Middle frontal gyrus (tissue), 1 donor: ENCODE measurements at regions not wholly inside any gene's neighbourhood (a gene's known extent, or its start where the extent isn't known, plus 50 kb on each side); places are given as distances from the start of the nearest gene placed in this dataset.
"Not testable (repeated sequence)": the region's sequence is repeated elsewhere in the genome, so short reads cannot be mapped to it uniquely, and the experiment has no call there.

Experiments
- DNase-seq: peaks from one replicate; pipeline ENCODE4 v3.0.0-alpha.2; 2015; ENCODE audit warnings: low spot score; ENCODE audit errors: extremely low spot score

DNA sequence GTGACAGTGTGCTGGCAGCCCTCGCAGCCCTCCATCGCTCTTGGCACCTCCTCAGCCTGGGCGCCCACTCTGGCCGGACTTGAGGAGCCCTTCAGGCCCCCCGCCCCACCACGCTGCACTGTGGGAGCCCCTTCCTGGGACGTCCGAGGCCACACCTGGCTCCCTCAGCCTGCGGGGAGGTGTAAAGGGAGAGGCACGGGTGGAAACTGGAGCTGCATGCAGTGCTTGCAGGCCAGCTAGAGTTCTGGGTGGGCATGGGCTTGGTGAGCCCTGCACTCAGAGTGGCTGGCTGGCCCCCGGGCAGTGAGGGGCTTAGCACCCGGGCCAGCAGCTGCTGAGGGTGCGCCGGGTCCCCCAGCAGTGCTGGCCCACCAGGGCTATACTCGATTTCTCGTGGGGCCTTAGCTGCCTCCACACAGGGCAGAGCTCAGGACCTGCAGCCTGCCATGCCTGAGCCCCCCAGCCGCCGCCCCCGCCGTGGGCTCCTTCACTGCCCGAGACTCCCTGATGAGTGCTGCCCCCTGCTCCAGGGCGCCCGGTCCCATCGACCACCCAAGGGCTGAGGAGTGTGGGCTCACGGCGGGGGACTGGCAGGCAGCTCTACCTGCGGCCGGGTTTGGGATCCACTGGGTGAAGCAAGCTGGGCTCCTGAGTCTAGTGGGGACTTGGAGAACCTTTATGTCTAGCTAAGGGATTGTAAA, 1672.7 kb upstream of the PCDH7 start:
- no peak for DNase-seq

DNA sequence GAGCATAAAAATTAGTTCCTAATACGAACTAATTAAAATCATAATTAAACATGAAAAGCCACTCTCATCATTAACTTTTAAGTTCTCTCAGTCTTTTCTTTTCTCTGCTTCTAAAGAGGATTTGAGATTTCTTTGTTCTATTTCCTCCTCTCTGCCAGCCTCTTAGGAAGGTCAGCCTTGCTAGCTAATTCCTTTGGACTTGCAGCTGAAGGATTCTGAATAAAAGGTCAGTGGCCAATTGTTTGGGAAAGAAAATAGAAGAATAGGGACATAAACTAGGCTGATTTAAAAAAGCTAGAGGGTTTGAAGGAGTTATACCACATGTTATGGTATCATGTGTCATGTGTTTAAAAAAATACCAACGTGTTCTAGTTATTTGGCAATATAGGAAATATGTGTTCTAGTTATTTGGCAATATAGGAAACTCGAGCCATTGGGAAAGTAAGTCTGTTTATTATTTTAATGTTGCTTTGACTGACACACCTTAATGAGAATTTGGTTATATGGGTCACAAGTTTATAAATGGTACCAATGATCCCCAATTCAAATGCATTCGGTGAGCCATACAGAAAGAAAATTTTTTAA, 1668.7 kb upstream of the PCDH7 start:
- DNase-seq: no peak

DNA sequence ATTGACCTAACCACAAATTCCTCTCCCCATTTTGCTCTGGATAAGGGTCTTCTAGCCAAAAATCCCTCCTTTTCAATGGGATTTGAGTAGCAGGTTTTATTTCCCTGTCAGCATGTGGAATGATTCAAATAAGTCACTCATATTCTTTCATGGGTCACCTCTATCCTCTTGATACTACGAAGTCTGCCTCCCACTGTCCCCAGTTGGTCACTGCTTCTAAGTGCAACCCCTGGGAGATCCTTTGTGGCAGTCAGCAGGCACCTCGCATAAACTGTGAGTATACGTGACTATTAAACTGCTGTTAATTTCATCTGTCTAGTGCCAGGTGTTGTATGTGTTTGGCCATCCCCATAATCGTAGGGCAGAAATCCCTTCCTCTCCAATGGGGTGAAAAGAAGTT, 1667.9 kb upstream of the PCDH7 start:
- DNase-seq: no peak

DNA sequence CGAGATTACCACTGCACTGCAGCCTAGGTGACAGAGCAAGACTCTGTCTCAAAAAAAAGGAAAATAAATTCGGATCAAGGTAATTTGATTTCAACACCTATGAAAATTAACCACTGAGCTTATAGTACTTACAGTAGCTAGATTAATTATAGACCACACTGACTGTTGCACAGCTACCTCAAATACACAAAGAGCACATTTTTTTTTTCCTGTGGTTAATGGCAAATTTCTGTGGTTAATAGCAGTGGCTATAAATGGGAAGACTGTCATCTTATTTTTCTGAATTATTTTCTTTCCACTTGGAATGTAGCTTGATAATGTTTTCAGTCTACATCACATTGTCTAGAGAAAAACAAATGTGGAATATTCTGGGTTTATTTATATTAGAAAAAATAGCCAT, 1661.6 kb upstream of the PCDH7 start:
- no peak for DNase-seq

DNA sequence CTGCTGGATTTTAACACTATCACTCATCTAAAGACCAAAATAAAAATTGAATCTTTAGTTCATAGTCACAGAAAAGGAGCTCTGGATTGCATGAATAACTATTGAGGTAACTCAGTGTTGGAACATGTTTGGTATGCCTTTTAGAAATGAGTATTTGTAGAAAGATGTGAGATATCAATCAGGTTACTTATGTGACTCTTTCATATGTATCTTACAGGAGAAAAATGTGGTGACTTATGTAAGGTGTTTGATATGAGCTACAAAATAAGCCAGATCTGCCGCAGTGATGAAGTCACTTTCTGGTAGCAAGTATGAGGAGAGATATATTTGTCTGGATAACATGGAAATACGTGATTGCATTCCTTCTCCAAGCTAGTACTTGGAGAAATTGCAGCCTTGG, 1653.3 kb upstream of the PCDH7 start:
- DNase-seq: no peak

DNA sequence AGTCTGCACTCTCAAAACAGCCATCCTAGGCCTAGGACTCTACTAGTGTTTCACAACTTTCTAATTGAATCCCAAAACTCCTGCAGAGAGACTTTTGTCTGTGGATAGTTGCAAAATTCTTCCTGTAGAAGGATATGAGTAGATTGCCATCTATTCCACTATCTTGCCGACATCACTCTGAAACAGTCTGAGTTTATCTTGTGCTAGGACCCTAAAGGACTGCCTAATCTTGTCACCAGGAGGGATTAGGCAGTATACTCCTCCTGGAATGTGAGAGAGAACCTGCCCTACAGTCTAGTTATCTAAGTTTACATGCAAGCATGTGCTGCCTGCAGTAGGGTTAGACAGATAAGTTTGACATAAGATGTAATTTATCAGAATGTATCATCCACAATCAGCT, 1646.6 kb upstream of the PCDH7 start:
- no peak for DNase-seq

DNA sequence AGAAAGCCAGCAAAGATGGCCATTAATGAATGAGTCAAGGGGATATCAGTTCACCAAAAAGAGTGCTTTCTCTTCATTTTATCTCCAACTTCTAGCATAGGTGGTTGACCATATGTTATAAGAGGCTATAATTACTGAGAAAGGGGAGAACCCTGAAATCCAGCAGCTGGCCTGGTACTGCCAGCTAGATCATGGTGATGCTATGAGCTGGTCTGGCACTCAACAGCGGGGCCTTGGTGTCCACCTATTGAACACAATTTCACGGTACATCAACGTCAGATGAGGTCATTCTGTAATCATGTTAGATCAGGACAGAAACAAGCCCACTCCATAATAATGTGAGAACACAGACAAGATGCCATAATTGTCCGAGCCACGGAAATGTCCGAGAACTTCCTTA, 1644.8 kb upstream of the PCDH7 start:
- DNase-seq: no peak

DNA sequence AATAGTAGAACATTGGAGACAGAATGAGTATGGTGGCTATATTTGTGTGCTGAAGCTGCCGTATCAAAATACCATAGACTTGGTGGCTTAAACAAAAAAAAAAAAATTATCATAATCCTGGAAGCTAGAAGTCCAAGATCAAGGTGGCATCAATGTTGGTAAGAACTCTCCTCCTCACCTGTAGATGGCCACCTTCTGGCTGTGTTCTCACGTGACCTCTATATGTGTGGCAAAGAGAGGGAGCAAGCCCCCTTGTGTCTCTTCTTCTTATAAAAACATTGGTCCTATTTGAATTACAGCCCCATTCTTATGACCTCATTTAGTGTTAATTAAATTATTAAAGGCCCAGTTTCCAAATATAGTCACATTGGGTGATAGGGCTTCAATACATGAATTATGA, 1640.9 kb upstream of the PCDH7 start:
- DNase-seq: no peak

DNA sequence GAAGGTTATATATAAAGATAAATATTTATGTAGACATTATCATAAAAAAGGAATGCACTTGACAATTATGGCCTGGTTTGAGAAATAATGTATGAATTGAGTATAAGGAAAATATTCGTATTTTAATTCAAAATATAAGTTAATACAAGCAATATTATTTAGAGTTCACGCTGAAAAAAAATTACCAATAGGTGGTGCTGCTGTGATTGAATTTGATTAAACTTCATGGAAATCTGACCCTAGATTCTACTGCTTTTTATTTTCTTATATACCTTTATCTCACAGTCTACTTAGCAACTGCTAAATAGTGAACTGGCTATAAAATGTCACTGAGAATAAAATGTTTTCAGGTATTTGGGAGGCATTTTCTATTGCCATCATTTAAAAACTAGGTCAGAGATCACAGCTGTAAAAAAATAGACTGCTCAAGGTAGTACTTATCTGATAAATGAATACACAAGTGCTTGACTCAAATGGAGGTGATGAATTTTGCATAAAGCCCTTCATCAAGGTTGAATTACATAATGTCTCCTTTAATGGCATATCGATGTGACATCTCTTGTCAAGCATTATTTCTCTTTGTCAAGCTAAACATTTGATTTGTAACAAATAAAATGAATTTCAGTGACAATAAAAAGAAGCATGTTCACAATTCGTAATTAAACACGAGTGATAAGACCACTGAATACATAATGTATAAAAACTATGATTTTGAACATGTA, 1638.8 kb upstream of the PCDH7 start:
- DNase-seq: no peak

DNA sequence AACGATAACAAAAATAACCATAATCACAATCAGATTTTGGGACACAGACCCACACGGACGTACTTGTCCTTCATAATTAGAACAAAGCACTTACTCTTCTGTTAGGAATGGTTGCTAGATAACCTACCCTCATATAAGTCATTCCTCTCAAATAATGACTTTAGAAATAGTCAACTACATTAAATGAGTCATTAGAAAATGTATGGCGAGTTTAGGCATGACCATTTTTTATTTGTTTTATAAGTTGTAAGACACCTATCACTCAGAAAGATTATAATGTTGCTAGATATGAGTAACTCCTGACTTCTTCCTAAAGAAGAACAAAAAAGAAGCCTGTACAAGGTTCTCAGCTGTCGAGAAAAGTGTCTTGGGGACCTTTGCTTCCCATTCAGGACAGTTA, 1637.5 kb upstream of the PCDH7 start:
- no peak for DNase-seq

DNA sequence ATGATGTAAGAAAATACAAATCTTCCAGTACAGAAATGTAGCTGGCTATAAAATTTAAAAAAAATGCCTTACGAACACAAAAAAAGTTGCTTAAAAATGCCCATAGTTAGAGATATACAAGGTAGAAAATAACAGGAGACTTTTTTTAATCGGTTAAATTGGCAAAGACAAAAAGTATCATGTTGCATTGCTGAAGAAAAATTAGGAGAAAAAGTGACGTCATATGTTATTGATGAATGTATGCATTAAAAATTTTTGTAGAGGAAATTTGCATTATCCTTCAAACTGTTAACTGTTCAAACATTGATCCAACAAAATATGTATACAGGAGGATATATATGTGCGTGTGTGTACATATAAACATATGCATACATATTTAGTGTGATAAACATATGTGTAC, 1634.4 kb upstream of the PCDH7 start:
- DNase-seq: no peak

DNA sequence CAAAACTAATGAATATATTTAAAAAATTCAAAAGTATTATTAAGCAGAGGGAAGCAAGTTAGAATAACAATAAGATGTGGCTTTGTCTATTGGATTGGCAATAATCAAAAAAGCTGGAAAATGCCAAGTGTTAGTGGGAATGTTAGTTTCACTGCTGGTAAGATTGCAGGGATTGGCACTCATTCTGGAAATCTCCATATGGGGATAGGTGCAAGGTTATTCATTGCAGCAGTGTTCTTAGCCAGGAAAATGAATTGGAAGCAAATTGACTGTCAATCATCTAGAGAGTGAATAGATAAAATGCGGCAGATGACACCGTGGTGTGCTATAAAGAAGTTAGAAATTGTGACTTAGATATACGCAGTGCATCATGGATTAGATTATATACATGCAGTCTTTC, 1615.5 kb upstream of the PCDH7 start:
- no peak for DNase-seq

DNA sequence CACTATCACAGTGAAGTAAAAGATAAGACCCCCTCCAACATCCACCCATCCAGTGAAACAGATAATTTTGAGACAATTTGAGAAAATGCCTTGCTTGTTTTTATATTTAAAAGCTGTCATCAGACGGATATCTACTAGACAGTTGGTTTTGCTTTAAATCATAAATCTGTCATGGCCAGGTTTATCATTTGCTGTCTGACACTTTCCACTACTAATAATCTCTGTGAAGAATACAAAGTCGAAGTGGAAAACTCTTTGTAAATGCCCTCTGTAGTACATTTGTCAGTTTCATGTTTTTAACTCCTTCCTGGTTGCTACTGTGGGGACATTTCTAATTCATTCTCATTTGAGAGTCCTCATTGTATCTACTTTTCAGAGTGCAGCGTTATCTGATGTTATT, 1606.2 kb upstream of the PCDH7 start:
- no peak for DNase-seq

DNA sequence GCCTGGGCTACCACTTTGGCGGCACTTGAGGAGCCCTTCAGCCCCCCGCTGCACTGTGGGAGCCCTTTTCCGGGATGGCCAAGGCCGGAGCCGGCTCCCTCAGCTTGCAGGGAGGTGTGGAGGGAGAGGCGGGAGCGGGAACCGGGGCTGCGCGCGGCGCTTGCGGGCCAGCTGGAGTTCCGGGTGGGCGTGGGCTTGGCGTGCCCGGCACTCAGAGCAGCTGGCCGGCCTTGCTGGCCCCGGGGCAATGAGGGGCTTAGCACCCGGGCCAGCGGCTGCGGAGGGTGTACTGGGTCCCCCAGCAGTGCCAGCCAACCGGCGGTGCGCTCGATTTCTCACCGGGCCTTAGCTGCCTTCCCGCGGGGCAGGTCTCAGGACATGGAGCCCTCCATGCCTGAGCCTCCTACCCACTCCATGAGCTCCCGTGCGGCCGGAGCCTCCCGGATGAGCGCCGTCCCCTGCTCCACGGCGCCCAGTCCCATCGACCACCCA, 1602.9 kb upstream of the PCDH7 start:
- not testable (repeated sequence) for DNase-seq

DNA sequence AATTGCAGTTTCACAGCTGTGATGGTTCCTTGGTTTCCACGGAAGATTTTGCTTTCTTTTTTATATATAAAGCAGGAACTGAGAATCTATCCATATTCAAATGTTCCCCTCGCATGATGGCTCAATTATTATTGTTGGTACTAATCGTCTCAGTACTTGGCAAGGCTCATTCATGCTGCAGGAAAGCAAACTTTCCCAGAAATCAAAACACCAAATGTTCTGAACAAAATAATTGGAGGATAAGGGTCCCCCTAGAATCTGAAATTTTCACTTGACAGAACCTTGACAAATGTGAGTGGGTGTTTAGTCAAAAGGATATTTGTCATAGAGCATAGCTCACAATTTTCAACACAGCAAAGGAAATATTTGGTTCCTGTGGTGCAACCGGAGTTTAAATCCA, 1598.6 kb upstream of the PCDH7 start:
- DNase-seq: no peak

DNA sequence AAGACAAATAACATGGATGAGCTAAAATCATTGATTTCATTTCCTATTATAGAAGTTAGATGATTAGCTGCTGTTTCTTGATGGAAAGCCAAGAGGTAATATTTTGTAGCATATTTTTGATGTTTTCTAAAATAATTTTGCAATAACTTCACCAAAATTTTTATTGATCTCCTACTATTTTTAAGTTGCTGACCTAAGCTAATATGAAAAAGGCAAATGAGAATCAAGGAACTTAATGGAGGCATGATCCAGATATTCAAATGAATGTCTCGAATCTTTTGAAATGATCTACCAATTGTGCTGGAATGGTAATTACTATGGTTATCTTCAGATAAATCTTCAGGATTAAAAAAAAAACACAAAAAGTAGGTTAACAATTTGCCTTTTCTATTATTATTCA, 1591.4 kb upstream of the PCDH7 start:
- DNase-seq: no peak

DNA sequence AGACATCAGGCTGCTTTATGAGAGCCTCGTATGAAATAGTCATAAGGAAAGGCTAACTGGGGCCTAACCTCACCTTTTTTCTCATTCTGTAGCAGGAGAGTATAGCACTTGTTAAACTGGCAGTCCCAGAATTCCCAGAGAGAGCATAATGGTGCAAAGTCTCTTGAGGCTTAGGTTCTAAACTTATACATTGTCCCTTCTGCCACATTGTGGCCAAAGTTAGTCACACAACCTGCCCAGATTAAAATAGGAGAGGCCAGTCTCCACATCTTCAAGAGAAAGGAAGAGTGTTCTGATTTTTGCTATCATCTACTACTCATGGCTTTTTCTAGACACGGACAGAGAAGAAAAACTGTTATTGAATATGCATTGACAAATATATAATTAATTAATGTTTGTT, 1588.9 kb upstream of the PCDH7 start:
- no peak for DNase-seq

DNA sequence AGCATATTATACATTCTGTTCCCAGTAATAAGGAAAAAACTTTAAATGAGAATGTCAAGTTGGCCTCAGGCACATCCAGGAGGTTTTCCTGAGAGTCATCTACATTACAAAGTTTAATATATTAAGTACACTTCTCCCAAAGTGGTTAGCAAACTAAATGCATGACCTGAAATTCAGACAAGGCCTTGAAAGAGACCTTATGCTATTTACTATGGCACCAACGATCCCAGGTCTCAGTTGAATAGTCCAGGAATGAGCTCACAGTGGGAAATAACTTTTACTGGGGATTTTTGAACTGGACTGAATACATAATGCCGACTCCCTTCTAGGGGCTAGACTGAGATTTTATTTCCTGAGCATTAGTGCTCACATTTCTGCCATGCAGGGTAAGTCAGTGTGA, 1577.5 kb upstream of the PCDH7 start:
- no peak for DNase-seq

DNA sequence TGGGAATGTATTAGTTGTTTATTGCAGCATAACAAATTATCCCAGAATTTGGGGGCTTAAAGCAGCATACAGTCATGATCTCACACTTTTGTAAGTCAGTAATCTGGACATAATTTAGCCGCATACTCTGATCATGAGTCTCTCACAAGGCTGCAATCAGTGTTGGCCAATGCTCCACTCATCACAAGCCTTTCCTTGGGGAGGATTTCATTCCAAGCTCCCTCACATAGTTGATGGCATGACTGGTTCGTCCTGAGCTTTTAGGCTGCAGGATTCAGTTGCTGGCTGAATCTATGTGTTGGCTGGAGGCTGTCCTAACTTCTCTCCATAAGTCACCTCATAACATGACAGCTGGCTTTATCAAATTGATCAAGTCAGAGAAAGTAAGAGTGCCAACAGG, 1568.6 kb upstream of the PCDH7 start:
- DNase-seq: no peak

DNA sequence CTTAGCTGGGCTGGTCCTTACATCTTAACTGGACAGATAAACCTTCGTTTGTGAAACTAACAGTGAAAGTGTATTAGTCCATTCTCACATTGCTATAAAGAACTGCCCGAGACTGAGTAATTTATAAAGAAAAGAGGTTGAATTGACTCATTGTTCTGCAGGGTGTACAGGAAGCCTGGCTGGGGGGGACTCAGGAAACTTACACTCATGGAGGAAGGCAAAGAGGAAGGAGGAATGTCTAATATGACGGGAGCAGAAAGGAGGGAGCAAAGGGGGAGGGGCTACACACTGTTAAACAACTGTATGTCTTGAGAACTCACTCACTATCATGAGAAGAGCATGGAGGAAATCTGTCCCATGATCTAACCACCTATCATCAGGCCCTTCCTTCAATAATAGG, 1566.5 kb upstream of the PCDH7 start:
- no peak for DNase-seq

DNA sequence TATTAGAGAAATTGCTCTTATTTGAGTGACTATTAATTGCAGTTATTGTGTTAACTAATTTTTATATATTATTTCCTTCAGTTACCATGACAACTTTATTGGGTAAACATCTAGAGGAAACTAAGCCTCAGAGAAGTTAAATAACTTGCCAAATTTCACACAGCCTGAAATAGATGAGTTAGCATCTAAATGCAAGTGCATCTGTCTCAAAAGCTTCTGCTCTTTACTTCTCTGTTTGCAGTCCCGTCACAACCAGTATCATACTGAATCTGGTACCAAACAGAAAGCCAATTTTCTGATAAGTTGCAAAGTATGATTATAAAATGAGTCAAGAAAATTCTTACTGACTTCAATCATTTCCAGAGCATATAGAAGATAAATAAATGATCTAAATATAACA, 1544.9 kb upstream of the PCDH7 start:
- no peak for DNase-seq

DNA sequence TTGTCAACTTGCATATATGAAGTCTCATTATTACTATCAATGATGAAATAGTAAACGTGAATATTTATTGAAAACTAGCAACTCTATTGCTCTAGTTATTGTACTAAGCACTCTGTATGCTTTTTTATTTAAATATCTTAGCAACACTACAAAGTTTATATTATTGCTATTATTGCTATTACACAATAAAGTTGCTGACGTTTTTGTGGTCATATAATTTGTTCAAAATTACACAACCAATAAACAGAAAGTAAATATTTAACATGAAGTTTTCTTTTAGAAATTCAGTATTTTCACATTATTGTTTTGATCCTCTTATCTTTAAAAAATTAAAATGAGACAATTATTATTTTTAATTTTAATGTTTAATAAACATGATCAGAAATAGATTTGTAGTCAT, 1521.1 kb upstream of the PCDH7 start:
- no peak for DNase-seq

DNA sequence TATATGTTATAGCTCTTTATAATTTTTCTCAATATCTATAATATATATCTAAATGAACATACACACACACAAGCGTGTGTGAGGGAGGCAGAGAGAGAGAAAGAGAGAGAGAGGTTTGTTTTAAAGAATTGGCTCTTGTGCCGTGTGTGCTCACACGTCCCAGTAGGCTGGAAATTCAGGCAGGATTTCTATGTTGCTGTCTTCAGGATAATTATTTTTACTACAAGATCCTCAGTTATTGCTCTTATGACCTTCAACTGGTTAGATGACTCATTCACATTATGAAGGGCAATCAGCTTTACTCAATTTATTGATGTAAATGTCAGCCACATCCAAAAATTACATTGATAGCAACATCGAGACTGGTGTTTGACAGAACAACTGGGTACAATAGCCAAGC, 1520.7 kb upstream of the PCDH7 start:
- no peak for DNase-seq
